Vagina (tissue), 2 donors: ENCODE measurements at regions not wholly inside any gene's neighbourhood (a gene's known extent, or its start where the extent isn't known, plus 50 kb on each side); places are given as distances from the start of the nearest gene placed in this dataset.

Experiments used
- CTCF ChIP-seq, 3 experiments: fragments of 450-650 bp in 2 of 3; fragments of 200-600 bp in 1 of 3; sonication (generic) in 1 of 3; IDR thresholded peaks; one replicate each; pipeline ENCODE4 v1.5.1; 2017 to 2019; ENCODE audit warnings: antibody characterized with exemption in 3 of 3, mild to moderate bottlenecking in 2 of 3, moderate library complexity in 2 of 3
- POLR2A ChIP-seq, 2 donors: fragments of 450-650 bp; IDR thresholded peaks; one replicate each; pipeline ENCODE4 v1.6.1; 2017; ENCODE audit warnings: antibody characterized with exemption in 2 of 2, mild to moderate bottlenecking in 2 of 2, moderate library complexity in 2 of 2
- POLR2AphosphoS5 ChIP-seq, 2 donors: sonication (generic); formaldehyde crosslinking; IDR thresholded peaks; one replicate each; pipeline ENCODE4 v1.9.0; 2017; ENCODE audit warnings: antibody characterized with exemption in 2 of 2, mild to moderate bottlenecking in 2 of 2, low read depth in 1 of 2; ENCODE audit not compliant: insufficient read depth in 1 of 2

GRCh38 chr9:118568704-118569103 is 800.5 kb downstream of the BRINP1 start:
- TF ChIP-seq CTCF (IDR thresholded peaks at IDR 0.05) (no peak), POLR2AphosphoS5 (IDR thresholded peaks at IDR 0.05; ENCODE audit: insufficient read depth in 1 of 2, low read depth in 1 of 2) (no peak), POLR2A (IDR thresholded peaks at IDR 0.05) (no peak)
